ENCODE measurements at regions not wholly inside any gene's neighbourhood (a gene's known extent, or its start where the extent isn't known, plus 50 kb on each side); places are given as distances from the start of the nearest gene placed in this dataset.
A peak's percentile ranks its signal among the peaks of the same experiment; 100 is the strongest.

DNA sequence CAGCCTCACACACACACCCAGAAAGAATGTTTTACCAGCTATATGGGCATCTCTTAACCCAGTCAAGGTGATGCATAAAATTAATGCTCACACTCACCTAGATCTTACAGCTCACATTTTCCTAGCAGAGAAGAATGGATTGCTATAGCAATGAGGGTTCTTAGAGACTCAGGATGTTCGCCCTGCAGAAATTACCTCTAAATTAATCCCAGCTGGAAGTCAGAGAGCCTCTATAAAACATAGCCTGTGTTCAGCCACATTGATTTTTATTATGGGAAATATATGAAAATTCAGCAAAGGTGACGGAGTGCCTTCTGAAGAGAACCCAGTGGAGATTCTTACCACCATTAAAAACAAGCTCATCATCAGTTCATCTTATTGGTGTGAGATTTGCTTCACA is 528.3 kb upstream of the ZFP42 start:
- Histone ChIP-seq H3K4me3 (ENCODE audit: insufficient read depth, low read length) (no peak overlapping the region), H3K36me3 (ENCODE audit: insufficient read depth, low read length) (no peaks in the 10 kb centered on the region), H2AFZ (ENCODE audit: low read length) (no peak overlapping the region), H3K27me3 (ENCODE audit: insufficient read depth, low read length) (no peaks in the 10 kb centered on the region), H3K79me2 (ENCODE audit: insufficient read depth, low read length) (no peaks in the 10 kb centered on the region), H4K20me1 (ENCODE audit: insufficient read depth, low read length) (no peaks in the 10 kb centered on the region), H3K4me2 (ENCODE audit: insufficient read depth, low read length) (no peak overlapping the region), H3K4me1 (ENCODE audit: insufficient read depth, low read length) (no peaks in the 10 kb centered on the region), H3K27ac (ENCODE audit: low read depth, low read length) (no peak overlapping the region), H3K9me3 (ENCODE audit: low read depth, low read length) (no peaks in the 10 kb centered on the region)
- TF ChIP-seq, protein P1, sequence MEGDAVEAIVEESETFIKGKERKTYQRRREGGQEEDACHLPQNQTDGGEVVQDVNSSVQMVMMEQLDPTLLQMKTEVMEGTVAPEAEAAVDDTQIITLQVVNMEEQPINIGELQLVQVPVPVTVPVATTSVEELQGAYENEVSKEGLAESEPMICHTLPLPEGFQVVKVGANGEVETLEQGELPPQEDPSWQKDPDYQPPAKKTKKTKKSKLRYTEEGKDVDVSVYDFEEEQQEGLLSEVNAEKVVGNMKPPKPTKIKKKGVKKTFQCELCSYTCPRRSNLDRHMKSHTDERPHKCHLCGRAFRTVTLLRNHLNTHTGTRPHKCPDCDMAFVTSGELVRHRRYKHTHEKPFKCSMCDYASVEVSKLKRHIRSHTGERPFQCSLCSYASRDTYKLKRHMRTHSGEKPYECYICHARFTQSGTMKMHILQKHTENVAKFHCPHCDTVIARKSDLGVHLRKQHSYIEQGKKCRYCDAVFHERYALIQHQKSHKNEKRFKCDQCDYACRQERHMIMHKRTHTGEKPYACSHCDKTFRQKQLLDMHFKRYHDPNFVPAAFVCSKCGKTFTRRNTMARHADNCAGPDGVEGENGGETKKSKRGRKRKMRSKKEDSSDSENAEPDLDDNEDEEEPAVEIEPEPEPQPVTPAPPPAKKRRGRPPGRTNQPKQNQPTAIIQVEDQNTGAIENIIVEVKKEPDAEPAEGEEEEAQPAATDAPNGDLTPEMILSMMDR (IDR thresholded peaks at IDR 0.05; ENCODE audit: extremely low read depth, low read depth, low read length) = no peak
- no peak for DNase-seq (ENCODE audit: insufficient read length, low spot score, missing footprints)

DNA sequence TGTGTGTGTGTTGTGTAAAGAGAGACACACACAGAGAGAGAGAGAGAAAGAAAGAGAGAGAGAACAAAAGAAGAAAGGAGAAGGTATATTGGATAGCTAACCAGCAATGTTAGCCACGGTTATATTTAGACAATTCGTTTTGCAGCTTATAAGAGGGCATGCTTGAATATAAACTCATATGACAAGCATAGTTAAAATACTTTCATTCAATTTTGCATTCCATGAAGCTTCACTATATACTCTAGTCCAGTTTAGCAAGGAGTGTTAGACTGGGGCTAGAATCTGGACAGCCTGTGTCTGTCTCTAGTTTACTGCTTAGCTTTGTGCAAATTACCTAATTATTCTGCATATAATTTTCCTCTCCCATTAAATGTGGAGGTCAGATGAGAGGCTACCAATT is 525.9 kb upstream of the ZFP42 start:
- DNase-seq (ENCODE audit: insufficient read length, low spot score, missing footprints) = no peak
- H3K27ac ChIP-seq (ENCODE audit: low read depth, low read length) = no peak overlapping the region
- no peaks in the 10 kb centered on the region for H4K20me1 ChIP-seq (ENCODE audit: insufficient read depth, low read length)
- no peaks in the 10 kb centered on the region for H3K79me2 ChIP-seq (ENCODE audit: insufficient read depth, low read length)
- H3K9me3 ChIP-seq (ENCODE audit: low read depth, low read length) = no peaks in the 10 kb centered on the region
- no peaks in the 10 kb centered on the region for H3K27me3 ChIP-seq (ENCODE audit: insufficient read depth, low read length)
- H2AFZ ChIP-seq (ENCODE audit: low read length) = no peak overlapping the region
- TF ChIP-seq, protein P1 (IDR thresholded peaks at IDR 0.05; ENCODE audit: extremely low read depth, low read depth, low read length) = no peak
- H3K4me2 ChIP-seq (ENCODE audit: insufficient read depth, low read length) = no peak overlapping the region
- H3K4me1 ChIP-seq (ENCODE audit: insufficient read depth, low read length) = no peaks in the 10 kb centered on the region
- H3K36me3 ChIP-seq (ENCODE audit: insufficient read depth, low read length) = no peaks in the 10 kb centered on the region
- no peak overlapping the region for H3K4me3 ChIP-seq (ENCODE audit: insufficient read depth, low read length)

- Histone ChIP-seq H3K4me1 (ENCODE audit: insufficient read depth, low read length) (no peaks in the 10 kb centered on the region), H4K20me1 (ENCODE audit: insufficient read depth, low read length) (no peaks in the 10 kb centered on the region), H3K9me3 (ENCODE audit: low read depth, low read length) (no peaks in the 10 kb centered on the region), H3K27ac (ENCODE audit: low read depth, low read length) (no peak overlapping the region), H3K4me2 (ENCODE audit: insufficient read depth, low read length) (no peak overlapping the region), H3K79me2 (ENCODE audit: insufficient read depth, low read length) (no peaks in the 10 kb centered on the region), H3K4me3 (ENCODE audit: insufficient read depth, low read length) (no peak overlapping the region), H3K27me3 (ENCODE audit: insufficient read depth, low read length) (no peaks in the 10 kb centered on the region), H2AFZ (ENCODE audit: low read length) (no peak overlapping the region), H3K36me3 (ENCODE audit: insufficient read depth, low read length) (no peaks in the 10 kb centered on the region)
- DNase-seq (ENCODE audit: insufficient read length, low spot score, missing footprints) = no peak
- TF ChIP-seq, protein P1 (IDR thresholded peaks at IDR 0.05; ENCODE audit: extremely low read depth, low read depth, low read length) = no peak
These were observed 525.5 kb upstream of the ZFP42 start for GRCh38 chr4:187470061-187470460.

- H3K4me1 ChIP-seq (ENCODE audit: insufficient read depth, low read length) = peaks cover 14% of the 10 kb centered on the region
- TF ChIP-seq, protein P1 (IDR thresholded peaks at IDR 0.05; ENCODE audit: extremely low read depth, low read depth, low read length) = no peak
- no peaks in the 10 kb centered on the region for H3K27me3 ChIP-seq (ENCODE audit: insufficient read depth, low read length)
- H3K79me2 ChIP-seq (ENCODE audit: insufficient read depth, low read length) = no peaks in the 10 kb centered on the region
- H3K4me2 ChIP-seq (ENCODE audit: insufficient read depth, low read length) = peak overlapping the region; percentile 14
- H3K4me3 ChIP-seq (ENCODE audit: insufficient read depth, low read length) = no peak overlapping the region
- DNase-seq (ENCODE audit: insufficient read length, low spot score, missing footprints) = no peak
- H3K36me3 ChIP-seq (ENCODE audit: insufficient read depth, low read length) = no peaks in the 10 kb centered on the region
- H3K27ac ChIP-seq (ENCODE audit: low read depth, low read length) = no peak overlapping the region
- no peaks in the 10 kb centered on the region for H3K9me3 ChIP-seq (ENCODE audit: low read depth, low read length)
- peak overlapping the region; percentile 89 for H2AFZ ChIP-seq (ENCODE audit: low read length)
- H4K20me1 ChIP-seq (ENCODE audit: insufficient read depth, low read length) = no peaks in the 10 kb centered on the region
These were observed 521.3 kb upstream of the ZFP42 start for GRCh38 chr4:187474238-187474637.
